ENCODE measurements at regions not wholly inside any gene's neighbourhood (a gene's known extent, or its start where the extent isn't known, plus 50 kb on each side); places are given as distances from the start of the nearest gene placed in this dataset.

DNA sequence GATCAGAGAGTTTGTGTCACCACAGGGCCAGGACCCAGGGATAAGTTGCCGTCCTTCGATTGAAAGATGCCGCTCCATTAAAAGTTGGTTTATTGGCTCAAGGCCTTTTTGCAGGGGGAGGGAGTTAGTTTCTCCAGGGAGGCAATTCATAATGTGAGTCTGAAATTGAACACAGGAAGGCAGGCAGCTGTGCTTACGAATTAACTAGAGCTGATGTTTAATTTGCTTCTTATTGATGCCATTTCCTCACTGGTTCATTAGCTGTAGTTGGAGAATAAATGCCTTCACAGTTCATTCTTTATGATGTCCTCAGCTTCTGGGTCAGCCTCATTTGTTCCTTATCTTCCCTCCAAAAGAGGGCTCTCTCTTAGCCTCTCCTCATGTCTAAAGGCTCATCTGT is 113.2 kb upstream of the PTPRT start:
- no peak overlapping the region for H3K9ac ChIP-seq (ENCODE audit: low read length in 3 of 3)
- H3K4me1 ChIP-seq (ENCODE audit: control insufficient read depth in 2 of 3, insufficient read depth in 2 of 3, low read depth in 1 of 3, low read length in 3 of 3): no peaks in the 10 kb centered on the region
- H3K4me3 ChIP-seq (ENCODE audit: low read length in 3 of 3): no peak overlapping the region
- DNase-seq: no peak
- no peak for FAIRE-seq
- intact Hi-C loops (cut with DNase I): no loop called here
- H3K27ac ChIP-seq (ENCODE audit: low read depth in 2 of 2, low read length in 2 of 2): no peak overlapping the region
- no peak for TF ChIP-seq CTCF (IDR thresholded peaks at IDR 0.05; ENCODE audit: borderline replicate concordance, extremely low read depth, insufficient read depth)
- no peaks in the 10 kb centered on the region for H3K27me3 ChIP-seq (ENCODE audit: control insufficient read depth, insufficient read depth, low read length)
- H3K36me3 ChIP-seq (ENCODE audit: control insufficient read depth in 2 of 3, insufficient read depth in 3 of 3, low read length in 3 of 3): no peaks in the 10 kb centered on the region
- no peaks in the 10 kb centered on the region for H3K9me3 ChIP-seq (ENCODE audit: control insufficient read depth in 2 of 3, insufficient read depth in 1 of 3, low read length in 3 of 3)

DNA sequence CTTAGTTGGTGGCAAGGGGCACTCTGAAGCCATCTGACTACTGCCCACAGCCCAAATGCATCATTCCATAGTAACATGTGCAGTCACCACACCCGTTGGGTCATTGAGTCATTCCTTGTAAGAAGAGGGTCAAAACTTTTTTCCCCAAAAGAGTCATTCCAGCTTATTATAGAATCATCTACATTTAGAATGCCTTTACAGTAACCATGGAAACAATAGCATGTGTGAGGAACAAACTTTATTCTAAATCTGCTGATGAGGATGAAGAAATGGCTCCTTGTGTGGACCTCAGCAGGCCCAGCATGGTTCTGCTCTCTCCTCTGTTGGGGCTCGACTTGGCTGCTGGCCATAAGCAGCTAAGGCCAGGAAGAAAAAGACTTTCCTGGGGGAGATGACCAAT is 111.2 kb upstream of the PTPRT start:
- FAIRE-seq: no peak

GRCh38 chr20:43295781-43296180 is 106.1 kb upstream of the PTPRT start:
- Histone ChIP-seq H3K4me1 (ENCODE audit: control insufficient read depth in 2 of 3, insufficient read depth in 2 of 3, low read depth in 1 of 3, low read length in 3 of 3) (no peaks in the 10 kb centered on the region), H3K4me3 (ENCODE audit: low read length in 3 of 3) (no peak overlapping the region), H3K27me3 (ENCODE audit: control insufficient read depth, insufficient read depth, low read length) (no peaks in the 10 kb centered on the region), H3K36me3 (ENCODE audit: control insufficient read depth in 2 of 3, insufficient read depth in 3 of 3, low read length in 3 of 3) (no peaks in the 10 kb centered on the region), H3K9me3 (ENCODE audit: control insufficient read depth in 2 of 3, insufficient read depth in 1 of 3, low read length in 3 of 3) (no peaks in the 10 kb centered on the region), H3K27ac (ENCODE audit: low read depth in 2 of 2, low read length in 2 of 2) (no peak overlapping the region), H3K9ac (ENCODE audit: low read length in 3 of 3) (no peak overlapping the region)
- FAIRE-seq: no peak
- no peak for DNase-seq
- no peak for TF ChIP-seq CTCF (IDR thresholded peaks at IDR 0.05; ENCODE audit: borderline replicate concordance, extremely low read depth, insufficient read depth)
- intact Hi-C loops (cut with DNase I): no loop called here

More for the DNA sequence above, 111.2 kb upstream of the PTPRT start:
- intact Hi-C loops (cut with DNase I): no loop called here
- H3K27ac ChIP-seq (ENCODE audit: low read depth in 2 of 2, low read length in 2 of 2): no peak overlapping the region
- TF ChIP-seq CTCF (IDR thresholded peaks at IDR 0.05; ENCODE audit: borderline replicate concordance, extremely low read depth, insufficient read depth): no peak
- no peaks in the 10 kb centered on the region for H3K36me3 ChIP-seq (ENCODE audit: control insufficient read depth in 2 of 3, insufficient read depth in 3 of 3, low read length in 3 of 3)
- no peaks in the 10 kb centered on the region for H3K27me3 ChIP-seq (ENCODE audit: control insufficient read depth, insufficient read depth, low read length)
- H3K9ac ChIP-seq (ENCODE audit: low read length in 3 of 3): no peak overlapping the region
- no peaks in the 10 kb centered on the region for H3K4me1 ChIP-seq (ENCODE audit: control insufficient read depth in 2 of 3, insufficient read depth in 2 of 3, low read depth in 1 of 3, low read length in 3 of 3)
- no peak overlapping the region for H3K4me3 ChIP-seq (ENCODE audit: low read length in 3 of 3)
- no peaks in the 10 kb centered on the region for H3K9me3 ChIP-seq (ENCODE audit: control insufficient read depth in 2 of 3, insufficient read depth in 1 of 3, low read length in 3 of 3)
- no peak for DNase-seq

GRCh38 chr20:43295263-43295662 is 105.6 kb upstream of the PTPRT start:
- no peak for DNase-seq
- H3K9me3 ChIP-seq (ENCODE audit: control insufficient read depth in 2 of 3, insufficient read depth in 1 of 3, low read length in 3 of 3): no peaks in the 10 kb centered on the region
- no peak for FAIRE-seq
- TF ChIP-seq CTCF (IDR thresholded peaks at IDR 0.05; ENCODE audit: borderline replicate concordance, extremely low read depth, insufficient read depth): no peak
- H3K27me3 ChIP-seq (ENCODE audit: control insufficient read depth, insufficient read depth, low read length): no peaks in the 10 kb centered on the region
- H3K4me3 ChIP-seq (ENCODE audit: low read length in 3 of 3): no peak overlapping the region
- intact Hi-C loops (cut with DNase I): no loop called here
- no peaks in the 10 kb centered on the region for H3K4me1 ChIP-seq (ENCODE audit: control insufficient read depth in 2 of 3, insufficient read depth in 2 of 3, low read depth in 1 of 3, low read length in 3 of 3)
- H3K9ac ChIP-seq (ENCODE audit: low read length in 3 of 3): no peak overlapping the region
- H3K36me3 ChIP-seq (ENCODE audit: control insufficient read depth in 2 of 3, insufficient read depth in 3 of 3, low read length in 3 of 3): no peaks in the 10 kb centered on the region
- no peak overlapping the region for H3K27ac ChIP-seq (ENCODE audit: low read depth in 2 of 2, low read length in 2 of 2)
